ENCODE measurements at regions not wholly inside any gene's neighbourhood (a gene's known extent, or its start where the extent isn't known, plus 50 kb on each side); places are given as distances from the start of the nearest gene placed in this dataset.

- no peak for DNase-seq
These were observed 591.4 kb downstream of the FGF9 start for GRCh38 chr13:22262001-22262885.

DNA sequence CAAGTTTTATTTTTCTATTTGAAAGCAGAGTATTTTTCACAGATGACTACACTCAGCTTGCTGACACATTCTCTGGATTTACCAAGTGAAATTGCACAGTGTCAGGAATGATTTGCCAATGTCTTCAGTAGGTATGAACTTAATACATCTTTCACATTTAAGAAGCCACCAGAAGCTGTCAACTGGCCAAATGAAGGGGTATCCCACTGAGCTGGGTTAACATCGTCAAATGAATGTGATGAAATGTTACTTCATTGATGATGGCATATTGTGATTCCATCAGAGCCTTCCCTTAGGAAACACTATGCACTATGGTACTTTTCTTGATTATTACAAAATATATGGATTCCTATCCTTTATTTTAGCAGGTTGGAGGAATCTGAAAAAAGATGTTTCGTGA is 592.3 kb downstream of the FGF9 start:
- no peak for DNase-seq

DNA sequence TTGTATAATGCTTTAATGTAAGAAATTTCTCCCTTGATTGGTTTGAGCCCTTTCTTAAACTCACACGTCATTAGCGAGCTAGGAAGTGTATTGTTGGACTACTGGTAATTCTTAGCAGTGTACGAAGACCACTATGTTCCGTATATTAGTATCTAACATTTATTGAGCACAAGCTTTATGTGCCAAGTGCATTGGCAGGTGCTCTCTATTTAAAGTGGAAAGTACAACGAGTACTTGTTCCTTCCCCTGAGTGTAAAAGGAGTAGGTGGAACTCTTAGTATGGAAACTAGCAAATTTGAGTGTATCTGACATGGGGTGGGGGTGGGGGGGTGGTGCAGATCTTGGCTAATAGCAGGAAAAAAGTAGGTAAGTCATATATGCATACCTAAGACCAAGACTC is 594.7 kb downstream of the FGF9 start:
- DNase-seq, result no peak

- no peak for DNase-seq
These were observed 600.0 kb downstream of the FGF9 start for GRCh38 chr13:22270881-22271280.

DNA sequence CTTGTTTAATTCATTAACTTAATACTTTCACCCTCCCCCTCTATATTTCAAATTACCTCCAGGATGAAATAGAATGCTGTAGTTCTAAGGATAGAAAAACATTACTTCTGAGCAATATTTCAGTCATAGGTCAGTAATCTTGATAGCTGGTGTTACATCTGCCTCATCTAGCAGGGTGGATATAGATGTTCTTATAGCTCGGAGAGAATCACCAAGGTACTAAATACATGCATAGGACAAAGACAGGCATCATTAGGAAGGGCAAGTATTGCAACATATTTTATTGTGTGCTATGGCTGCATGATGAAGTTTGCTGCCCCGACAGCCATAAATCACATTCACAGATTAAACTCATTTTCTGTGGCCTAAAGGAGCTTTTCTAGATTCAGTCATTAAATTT is 601.0 kb downstream of the FGF9 start:
- DNase-seq, result no peak

GRCh38 chr13:22275393-22275792 is 604.5 kb downstream of the FGF9 start:
- DNase-seq, result no peak

DNA sequence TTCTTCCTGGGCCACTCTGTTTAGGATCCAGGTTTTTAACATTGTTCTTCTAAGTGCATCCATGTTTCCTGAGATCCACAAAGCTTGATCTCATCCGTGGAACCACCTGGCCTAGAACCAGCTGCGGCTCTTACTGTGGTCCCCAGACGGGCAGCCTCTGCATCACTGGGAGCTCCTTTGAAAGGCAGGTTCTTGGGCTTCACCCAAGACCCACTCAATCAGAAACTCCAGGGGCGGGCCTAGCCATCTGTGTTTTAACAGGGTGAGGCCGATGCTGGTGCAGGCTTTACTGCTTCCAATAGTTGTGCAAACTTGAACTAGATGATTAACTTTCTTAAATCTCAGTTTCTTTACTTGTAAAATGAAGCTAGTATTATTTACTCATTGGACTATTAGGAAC is 605.7 kb downstream of the FGF9 start:
- no peak for DNase-seq

DNA sequence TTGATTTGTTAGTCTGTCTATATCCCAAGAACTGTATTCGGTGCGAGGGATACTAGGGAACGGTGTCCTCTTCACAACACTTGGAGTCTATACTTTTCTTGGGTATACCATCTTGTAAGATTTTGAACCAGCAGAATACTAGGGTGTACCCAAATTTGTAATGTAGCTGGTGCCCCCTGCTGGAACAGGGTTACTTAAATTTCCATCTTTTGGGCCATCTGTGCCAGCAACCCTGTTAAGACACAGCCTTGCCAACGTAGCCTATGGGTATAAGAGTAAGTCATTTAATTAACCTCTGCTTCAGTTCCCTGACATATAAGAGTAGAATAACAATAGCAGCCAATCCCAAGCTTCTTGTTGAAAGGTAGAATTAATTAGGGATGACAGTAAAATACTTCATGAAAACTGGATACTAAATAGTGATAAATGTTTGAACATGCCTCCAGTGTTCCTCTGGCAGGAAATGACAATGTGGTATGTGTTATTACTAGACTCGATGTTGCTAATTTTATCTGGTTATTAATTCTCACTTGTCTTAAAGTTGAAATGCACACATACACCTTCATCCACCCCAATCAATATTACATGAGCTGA is 607.6 kb downstream of the FGF9 start:
- DNase-seq, result no peak

DNA sequence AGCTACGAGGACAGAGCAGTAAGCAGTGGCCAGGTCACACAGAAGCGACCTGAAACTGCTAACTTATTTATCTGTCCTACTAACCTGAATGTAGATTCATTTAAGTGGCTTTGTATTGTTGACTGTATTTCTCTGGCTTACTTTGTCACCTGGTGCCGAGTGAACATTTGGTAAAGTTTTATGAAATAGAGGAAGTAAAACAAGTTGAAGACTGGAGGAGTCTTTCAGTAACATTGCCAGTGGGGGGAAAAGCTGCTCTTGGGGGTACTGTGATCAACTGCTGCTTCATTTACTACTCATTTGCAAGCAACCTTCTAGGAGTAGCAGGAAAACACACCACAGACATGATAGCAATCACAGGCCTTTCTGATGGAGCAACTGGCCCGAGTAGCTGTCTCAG is 615.0 kb downstream of the FGF9 start:
- DNase-seq, result no peak

DNA sequence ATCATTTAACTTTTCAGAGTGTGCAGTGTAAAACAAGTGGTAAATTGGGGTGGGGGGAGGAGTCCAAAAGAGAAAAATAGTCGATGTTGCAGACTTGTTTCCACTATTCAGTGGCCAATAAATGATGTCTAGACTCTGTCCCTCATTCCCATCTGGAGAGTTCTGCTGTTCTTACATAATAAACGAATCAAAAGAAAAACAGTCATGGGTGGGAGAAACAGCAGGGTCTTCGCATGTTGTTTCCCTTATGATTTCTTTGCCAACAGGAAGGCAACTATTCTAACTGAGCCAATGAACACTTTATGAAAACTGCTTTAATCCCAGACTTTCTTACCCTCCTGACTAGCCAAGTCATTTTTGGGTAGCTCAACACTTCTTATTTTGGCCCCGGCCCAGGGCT is 615.5 kb downstream of the FGF9 start:
- DNase-seq, result no peak

DNA sequence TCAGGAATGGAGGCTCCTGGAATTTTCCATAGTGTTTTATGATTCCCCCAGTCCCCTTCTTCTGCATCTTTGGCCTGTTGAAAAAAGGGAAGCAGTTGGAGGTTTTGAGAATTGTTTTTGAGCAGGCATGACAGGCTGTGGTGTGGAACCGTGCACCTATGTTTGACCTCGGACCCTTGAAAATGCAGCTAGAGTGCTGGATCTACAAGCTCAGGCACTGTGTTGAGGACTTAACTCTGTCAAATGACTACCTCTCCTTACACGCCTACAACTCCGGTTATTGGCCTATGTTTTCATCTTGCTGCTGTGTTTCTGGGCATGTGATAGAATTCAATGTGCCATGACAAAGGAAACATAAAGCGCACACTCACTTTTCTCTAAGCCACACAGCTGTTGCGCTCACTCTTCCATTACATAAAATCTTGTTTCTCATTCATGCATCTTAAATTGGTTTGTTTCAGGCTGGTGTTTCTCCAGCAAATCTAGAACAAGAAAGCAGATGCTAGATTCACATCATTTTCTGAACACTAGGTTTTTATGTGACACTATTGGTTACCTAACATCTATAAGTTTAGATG is 616.6 kb downstream of the FGF9 start:
- DNase-seq, result no peak

- no peak for DNase-seq
These were observed 617.6 kb downstream of the FGF9 start for GRCh38 chr13:22288496-22288895.

DNA sequence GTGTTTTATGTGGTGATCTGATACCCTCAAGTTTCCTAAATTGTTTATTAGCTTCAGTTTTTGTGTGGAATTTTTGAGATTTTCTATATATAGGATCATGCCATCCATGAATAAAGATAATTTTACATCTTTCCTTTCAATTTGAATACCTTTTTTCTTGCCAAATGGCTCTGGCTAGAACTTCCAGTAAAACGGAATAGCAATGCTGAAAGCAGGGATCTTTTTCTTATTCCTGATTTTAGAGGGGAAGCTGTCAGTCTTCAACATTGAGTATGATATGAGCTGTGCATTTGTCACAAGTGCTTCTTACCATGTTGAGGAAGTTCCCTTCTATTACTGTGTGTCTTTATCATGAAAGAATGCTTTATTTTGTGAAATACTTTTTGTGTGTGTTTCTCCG is 618.8 kb downstream of the FGF9 start:
- DNase-seq, result no peak

DNA sequence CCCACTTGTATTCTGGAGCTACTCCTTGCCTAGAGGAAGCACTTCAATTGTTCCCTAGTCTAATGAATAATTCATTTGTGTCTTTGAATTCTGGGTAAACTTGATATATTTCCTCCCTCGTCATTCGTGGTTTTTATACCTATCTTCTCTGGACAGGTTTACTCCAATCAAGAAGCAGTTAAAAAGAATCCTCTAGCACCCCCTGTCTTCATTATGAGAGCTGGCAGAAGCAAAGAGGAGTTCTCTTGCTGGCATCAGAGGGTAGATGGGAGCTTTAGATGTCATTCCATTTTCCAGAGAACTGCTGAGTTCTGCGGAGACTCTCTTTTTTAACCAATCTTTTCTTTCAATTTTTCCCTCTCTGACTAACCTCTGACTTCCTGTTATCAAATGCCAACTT is 627.7 kb downstream of the FGF9 start:
- no peak for DNase-seq

- no peak for DNase-seq
These were observed 641.0 kb downstream of the FGF9 start for GRCh38 chr13:22311734-22312404.

DNA sequence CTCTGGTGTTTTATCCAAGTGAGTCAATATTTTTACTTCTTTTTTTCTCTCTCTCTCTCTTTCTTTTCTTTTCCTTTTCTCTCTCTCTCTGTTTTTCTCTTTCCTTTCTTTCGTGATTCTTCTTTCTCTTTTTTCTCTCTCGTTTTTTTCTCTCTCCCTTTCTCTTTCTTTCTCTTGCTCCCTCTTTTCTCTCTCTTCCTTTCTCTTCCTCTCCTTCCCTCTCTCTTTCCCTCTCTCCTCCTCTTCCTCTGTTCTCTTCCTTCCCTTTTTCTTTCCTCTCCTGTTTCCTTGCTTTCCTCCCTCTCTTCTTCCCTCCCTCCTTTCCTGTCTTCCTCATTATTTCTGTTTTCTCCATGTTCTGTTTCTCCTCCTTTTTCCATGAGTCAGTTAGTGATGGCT is 641.5 kb downstream of the FGF9 start:
- no peak for DNase-seq

DNA sequence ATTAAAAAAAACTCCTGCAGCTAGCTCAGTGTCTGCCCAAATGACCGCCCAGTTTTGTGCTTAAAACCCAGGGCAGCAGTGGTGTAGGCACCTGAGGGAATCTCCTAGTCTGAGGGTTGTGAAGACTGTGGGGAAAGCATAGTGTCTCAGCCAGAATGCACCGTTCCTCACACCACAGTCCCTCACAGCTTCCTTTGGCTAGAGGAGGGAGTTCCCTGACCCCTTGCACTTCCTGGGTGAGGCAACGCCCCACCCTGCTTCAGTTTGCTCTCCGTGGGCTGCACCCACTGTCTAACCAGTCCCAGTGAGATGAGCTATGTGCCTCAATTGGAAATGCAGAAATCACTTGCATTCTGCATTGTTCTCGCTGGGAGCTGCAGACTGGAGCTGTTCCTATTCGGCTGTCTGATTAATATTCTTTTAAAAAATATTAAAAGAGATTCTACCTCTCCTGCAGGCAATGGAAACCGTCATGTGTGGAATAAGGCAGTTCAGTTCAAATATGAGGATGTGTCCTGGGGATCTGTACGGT is 645.7 kb downstream of the FGF9 start:
- no peak for DNase-seq

GRCh38 chr13:22320991-22321390 is 650.1 kb downstream of the FGF9 start:
- DNase-seq, result no peak

DNA sequence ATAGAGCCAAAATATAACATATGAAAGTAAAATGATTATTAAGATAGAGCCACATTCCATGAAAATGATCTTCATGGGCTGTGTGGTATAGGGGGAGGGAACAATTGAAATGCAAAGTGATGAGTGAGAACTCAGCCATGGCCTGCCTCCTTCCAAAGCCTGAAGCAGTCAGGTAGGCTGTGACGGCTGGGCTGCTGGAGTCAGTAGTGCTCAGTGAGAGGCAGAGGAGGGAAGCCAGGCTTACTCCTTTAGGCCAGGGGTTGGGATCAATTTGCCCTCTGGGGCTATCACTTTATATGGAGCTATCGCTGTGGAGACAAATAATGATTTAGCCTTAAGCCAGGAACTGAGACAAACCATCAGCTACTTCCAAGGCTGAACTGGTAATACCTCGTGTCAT is 654.9 kb downstream of the FGF9 start:
- DNase-seq, result no peak

DNA sequence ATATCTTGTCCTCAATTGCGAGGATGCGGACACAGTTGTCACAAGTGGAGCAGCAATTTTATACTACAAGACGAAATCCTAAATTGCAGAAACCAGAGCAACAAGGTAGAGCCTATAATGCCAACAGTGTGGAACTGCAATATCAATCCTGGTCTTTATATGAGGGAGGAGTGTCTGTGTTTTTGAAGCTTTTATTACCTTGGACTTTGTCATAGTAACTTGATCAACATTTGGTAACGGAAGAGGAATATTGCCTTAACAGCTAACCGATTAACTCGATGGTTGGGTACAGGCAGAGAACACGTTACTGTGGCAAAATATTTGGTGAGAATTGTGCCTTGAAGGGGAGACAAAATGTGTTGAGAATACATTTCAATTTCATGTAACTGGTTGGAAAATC is 661.5 kb downstream of the FGF9 start:
- no peak for DNase-seq

DNA sequence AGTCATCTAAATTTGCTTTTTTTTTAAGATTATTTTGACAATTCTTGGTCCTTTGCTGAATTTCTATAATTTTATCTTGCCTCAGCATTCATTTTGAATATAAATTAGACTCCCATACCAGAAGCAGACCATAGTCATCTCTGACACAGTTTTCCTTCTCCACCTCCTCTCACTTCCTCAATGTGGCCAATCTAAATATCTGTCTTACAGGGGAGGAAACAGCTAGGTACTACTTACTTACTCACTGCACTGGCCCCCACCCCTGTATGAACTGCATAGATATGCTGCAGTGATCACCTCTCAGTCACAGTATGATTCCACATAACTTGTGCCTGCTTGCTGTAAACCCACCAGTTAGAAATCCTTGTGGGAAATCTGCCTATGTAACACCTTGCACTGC is 665.6 kb downstream of the FGF9 start:
- DNase-seq, result no peak

GRCh38 chr13:22357132-22357531 is 686.3 kb downstream of the FGF9 start:
- DNase-seq, result no peak

GRCh38 chr13:22369090-22369489 is 698.2 kb downstream of the FGF9 start:
- no peak for DNase-seq

DNA sequence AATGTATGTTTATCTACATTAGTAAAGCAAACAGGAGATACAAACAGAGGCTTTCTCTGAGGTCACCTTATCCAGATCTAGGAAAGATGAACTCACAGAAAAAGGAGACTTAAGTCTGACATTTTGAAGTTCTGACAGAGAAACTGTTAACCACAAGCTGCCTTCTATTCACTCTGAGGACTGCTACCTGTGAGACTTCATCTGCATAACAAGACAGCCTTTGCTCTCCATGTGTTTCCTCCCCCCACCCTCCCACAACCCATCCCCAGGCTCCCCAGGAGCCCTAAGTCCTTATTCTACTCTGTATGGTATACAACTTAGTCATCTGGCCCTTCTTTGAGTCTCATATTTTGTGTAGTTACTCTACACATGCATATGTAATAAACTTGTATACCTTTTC is 699.0 kb downstream of the FGF9 start:
- DNase-seq, result no peak
